CD14-positive monocyte (primary cell): ENCODE measurements at regions not wholly inside any gene's neighbourhood (a gene's known extent, or its start where the extent isn't known, plus 50 kb on each side); places are given as distances from the start of the nearest gene placed in this dataset.

Experiments used
- DNase-seq, 3 donors: peaks; one replicate each; pipeline ENCODE4 v3.0.0-alpha.2; 2011 to 2022
- H2AFZ ChIP-seq: 2 replicates; pipeline ENCODE4 v1.6.0; 2012; ENCODE audit warnings: mild to moderate bottlenecking, low read depth, low read length, inconsistent platforms; ENCODE audit not compliant: insufficient read depth, poor library complexity, severe bottlenecking
- H3K27ac ChIP-seq, 2 donors: 1 replicate in 1 of 2; 2 replicates in 1 of 2; pipeline ENCODE4 v1.5.1; 2012 to 2013; ENCODE audit warnings: low read length in 2 of 2, control low read depth in 1 of 2, inconsistent platforms in 1 of 2, low read depth in 1 of 2, mild to moderate bottlenecking in 1 of 2
- H3K27me3 ChIP-seq, 2 donors: one replicate each; pipeline versions ENCODE4 v1.6.0 to v1.6.1; 2011 to 2013; ENCODE audit warnings: low read length in 2 of 2; ENCODE audit not compliant: control insufficient read depth in 2 of 2, insufficient read depth in 2 of 2
- H3K36me3 ChIP-seq, 2 donors: replicated peaks in 1 of 2; 1 replicate in 1 of 2; 2 replicates in 1 of 2; pipeline versions ENCODE4 v1.5.1 to v1.6.1; 2012 to 2013; ENCODE audit warnings: low read length in 2 of 2, control low read depth in 1 of 2, inconsistent platforms in 1 of 2, mild to moderate bottlenecking in 1 of 2; ENCODE audit not compliant: insufficient read depth in 2 of 2, control insufficient read depth in 1 of 2
- H3K4me1 ChIP-seq, 2 donors: 1 replicate in 1 of 2; 2 replicates in 1 of 2; pipeline versions ENCODE4 v1.5.1 to v1.6.1; 2012 to 2013; ENCODE audit warnings: low read length in 2 of 2, control low read depth in 1 of 2, inconsistent platforms in 1 of 2, mild to moderate bottlenecking in 1 of 2, moderate library complexity in 1 of 2; ENCODE audit not compliant: insufficient read depth in 2 of 2, control insufficient read depth in 1 of 2
- H3K4me2 ChIP-seq: replicated peaks from 2 replicates; pipeline ENCODE3; 2012; ENCODE audit warnings: low read length, moderate library complexity, mild to moderate bottlenecking; ENCODE audit not compliant: poor library complexity, severe bottlenecking; ENCODE audit errors: extremely low read depth
- H3K4me3 ChIP-seq, 3 experiments: fragments of 200-600 bp in 1 of 3; sonication (generic) in 1 of 3; replicated peaks in 1 of 3; 1 replicate in 2 of 3; 2 replicates in 1 of 3; pipeline ENCODE4 v1.5.1; 2011 to 2013; ENCODE audit warnings: low read length in 3 of 3, mild to moderate bottlenecking in 3 of 3, control low read depth in 2 of 3, low read depth in 2 of 3, inconsistent platforms in 1 of 3, moderate library complexity in 1 of 3
- H3K79me2 ChIP-seq: 2 replicates; pipeline ENCODE4 v1.6.0; 2012; ENCODE audit warnings: mild to moderate bottlenecking, control low read depth, inconsistent platforms, low read length, moderate library complexity; ENCODE audit not compliant: insufficient read depth
- H3K9ac ChIP-seq: 2 replicates; pipeline ENCODE4 v1.6.0; 2017; ENCODE audit warnings: low read length, mild to moderate bottlenecking; ENCODE audit not compliant: insufficient read depth, poor library complexity, severe bottlenecking
- H3K9me3 ChIP-seq, 2 donors: replicated peaks in 1 of 2; 1 replicate in 1 of 2; 2 replicates in 1 of 2; pipeline versions ENCODE4 v1.5.1 to v1.6.1; 2012 to 2013; ENCODE audit warnings: low read length in 2 of 2, control low read depth in 1 of 2; ENCODE audit not compliant: control insufficient read depth in 1 of 2, insufficient read depth in 1 of 2
- H4K20me1 ChIP-seq: 2 replicates; pipeline ENCODE4 v1.6.0; 2012; ENCODE audit warnings: mild to moderate bottlenecking, low read length, control low read depth, moderate library complexity; ENCODE audit not compliant: insufficient read depth
- H3K27ac Mint-ChIP-seq, 7 donors: one replicate each; pipeline ENCODE4 v1.8.0; 2020; ENCODE audit warnings: mild to moderate bottlenecking in 7 of 7, mixed read lengths in 7 of 7, moderate library complexity in 6 of 7, inconsistent platforms in 2 of 7
- H3K27me3 Mint-ChIP-seq, 3 donors: one replicate each; pipeline ENCODE4 v1.8.0; 2021 to 2022; ENCODE audit warnings: low read depth in 3 of 3, mild to moderate bottlenecking in 3 of 3, mixed read lengths in 3 of 3, moderate library complexity in 3 of 3, inconsistent platforms in 1 of 3
- H3K36me3 Mint-ChIP-seq, 2 donors: one replicate each; pipeline ENCODE4 v1.8.0; 2020; ENCODE audit warnings: mixed read lengths in 2 of 2, inconsistent platforms in 1 of 2, mild to moderate bottlenecking in 1 of 2
- H3K4me1 Mint-ChIP-seq: one replicate; pipeline ENCODE4 v1.8.0; 2020; ENCODE audit warnings: mild to moderate bottlenecking, mixed read lengths
- H3K4me3 Mint-ChIP-seq, 2 donors: one replicate each; pipeline ENCODE4 v1.8.0; 2020; ENCODE audit warnings: mild to moderate bottlenecking in 2 of 2, mixed read lengths in 2 of 2, moderate library complexity in 1 of 2
- H3K9me3 Mint-ChIP-seq, 7 donors: one replicate each; pipeline ENCODE4 v1.8.0; 2020 to 2022; ENCODE audit warnings: mixed read lengths in 7 of 7, mild to moderate bottlenecking in 6 of 7, moderate library complexity in 6 of 7, inconsistent platforms in 2 of 7
- WGBS: methylation state at CpG from one replicate; pipeline ENCODE4 v1.1.5; 2013; ENCODE audit warnings: missing lambda C conversion rate; ENCODE audit not compliant: insufficient coverage; 5-methylcytosine and 5-hydroxymethylcytosine counted together
- intact Hi-C, 2 donors: fragments of 100-400 bp; cut with micrococcal nuclease; formaldehyde crosslinking; loops; one replicate each; pipeline versions ENCODE4 v1.15.0 to v1.15.1; 2023
- TF ChIP-seq, protein P1 (sequence below): fragments of 200-600 bp; IDR thresholded peaks from one replicate; pipeline ENCODE4 v1.8.0; 2022; ENCODE audit warnings: antibody characterized with exemption, mild to moderate bottlenecking

DNA sequence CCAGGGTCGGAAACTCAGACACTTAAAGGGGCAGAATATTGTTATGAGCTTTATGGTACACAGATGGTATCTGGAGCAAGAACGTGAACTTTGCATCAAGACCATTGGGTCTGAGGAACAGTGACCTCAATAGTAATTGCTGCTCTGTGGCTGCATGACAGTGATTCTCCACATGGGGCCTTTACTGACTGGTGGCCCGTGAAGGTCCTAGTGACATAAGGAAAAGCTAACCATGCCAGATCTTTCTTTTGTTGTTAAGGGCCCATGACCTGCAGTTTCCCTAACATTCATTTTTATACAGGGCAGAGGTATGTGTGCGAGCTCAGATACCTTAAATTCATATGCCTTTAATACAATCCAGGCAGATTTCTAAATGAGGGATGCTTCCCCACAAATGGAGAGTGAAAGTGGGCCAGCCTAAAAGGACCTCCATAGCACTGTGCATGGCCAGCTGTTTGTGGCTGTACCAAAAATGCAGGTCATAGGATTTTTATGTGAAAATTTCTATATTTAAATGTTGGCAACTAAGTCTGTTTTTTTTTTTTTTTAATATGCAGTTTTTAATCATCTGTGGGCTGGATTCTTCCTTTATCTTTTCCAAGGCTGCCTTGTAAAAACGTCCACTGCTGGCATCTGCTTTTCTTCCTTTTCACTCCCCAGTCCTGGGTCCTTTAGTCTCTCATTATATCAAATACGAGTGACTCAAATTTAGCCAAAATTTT lies 188.0 kb upstream of the IL12A start:
- TF ChIP-seq, protein P1, sequence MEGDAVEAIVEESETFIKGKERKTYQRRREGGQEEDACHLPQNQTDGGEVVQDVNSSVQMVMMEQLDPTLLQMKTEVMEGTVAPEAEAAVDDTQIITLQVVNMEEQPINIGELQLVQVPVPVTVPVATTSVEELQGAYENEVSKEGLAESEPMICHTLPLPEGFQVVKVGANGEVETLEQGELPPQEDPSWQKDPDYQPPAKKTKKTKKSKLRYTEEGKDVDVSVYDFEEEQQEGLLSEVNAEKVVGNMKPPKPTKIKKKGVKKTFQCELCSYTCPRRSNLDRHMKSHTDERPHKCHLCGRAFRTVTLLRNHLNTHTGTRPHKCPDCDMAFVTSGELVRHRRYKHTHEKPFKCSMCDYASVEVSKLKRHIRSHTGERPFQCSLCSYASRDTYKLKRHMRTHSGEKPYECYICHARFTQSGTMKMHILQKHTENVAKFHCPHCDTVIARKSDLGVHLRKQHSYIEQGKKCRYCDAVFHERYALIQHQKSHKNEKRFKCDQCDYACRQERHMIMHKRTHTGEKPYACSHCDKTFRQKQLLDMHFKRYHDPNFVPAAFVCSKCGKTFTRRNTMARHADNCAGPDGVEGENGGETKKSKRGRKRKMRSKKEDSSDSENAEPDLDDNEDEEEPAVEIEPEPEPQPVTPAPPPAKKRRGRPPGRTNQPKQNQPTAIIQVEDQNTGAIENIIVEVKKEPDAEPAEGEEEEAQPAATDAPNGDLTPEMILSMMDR = no peak
- no peaks in the 10 kb centered on the region for H3K36me3 ChIP-seq
- 95% methylated on average over 3 of the region's 6 CpGs for WGBS
- Mint-ChIP-seq H3K4me3 (no peak overlapping the region), H3K27me3 (peaks cover 0 to 1% (median 0%) of the 10 kb centered on the region in 3 donors), H3K9me3 (no peaks in the 10 kb centered on the region), H3K4me1 (peaks cover 5% of the 10 kb centered on the region), H3K36me3 (no peaks in the 10 kb centered on the region), H3K27ac (no peak overlapping the region)
- intact Hi-C loops = loop anchor here in 1 of 2 donors (10.0 kb wide), 1 partner anchor 476 kb away; no protein-coding TSS in a partner anchor
- no peak overlapping the region for H3K27ac ChIP-seq
- peaks cover 0 to 4% of the 10 kb centered on the region in 2 donors for H3K4me1 ChIP-seq
- no peak overlapping the region for H3K4me3 ChIP-seq
- no peaks in the 10 kb centered on the region for H3K79me2 ChIP-seq
- no peak overlapping the region for H2AFZ ChIP-seq
- H3K4me2 ChIP-seq = no peak overlapping the region
- no peak for DNase-seq
- H4K20me1 ChIP-seq = no peaks in the 10 kb centered on the region
- no peaks in the 10 kb centered on the region for H3K27me3 ChIP-seq
- no peaks in the 10 kb centered on the region for H3K9me3 ChIP-seq
- H3K9ac ChIP-seq = no peak overlapping the region

DNA sequence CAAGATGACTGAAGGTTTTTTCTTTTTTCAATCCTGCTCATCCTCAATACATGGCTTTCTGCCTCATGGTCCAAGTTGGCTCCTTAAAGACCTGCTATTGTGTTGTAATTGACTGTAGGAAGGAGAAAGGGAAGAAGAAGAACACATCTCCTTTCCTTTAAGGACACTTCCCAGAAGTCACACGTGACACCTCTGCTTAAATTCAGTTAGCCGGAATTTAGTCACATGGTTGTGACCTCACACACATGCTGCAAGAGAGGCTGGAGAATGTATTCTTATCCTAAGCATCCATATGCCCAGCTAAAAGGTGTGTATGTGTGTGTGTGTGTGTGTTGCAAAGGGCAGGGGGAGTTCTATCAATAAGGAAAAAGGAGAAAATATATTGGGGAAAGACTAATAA lies 185.8 kb upstream of the IL12A start:
- Histone ChIP-seq H3K36me3 (no peaks in the 10 kb centered on the region), H3K27ac (no peak overlapping the region), H3K9ac (no peak overlapping the region), H3K4me3 (no peak overlapping the region), H3K4me1 (peaks cover 0 to 2% of the 10 kb centered on the region in 2 donors), H3K27me3 (no peaks in the 10 kb centered on the region), H3K4me2 (no peak overlapping the region), H3K79me2 (no peaks in the 10 kb centered on the region), H3K9me3 (no peaks in the 10 kb centered on the region), H2AFZ (no peak overlapping the region), H4K20me1 (no peaks in the 10 kb centered on the region)
- Mint-ChIP-seq H3K4me1 (peaks cover under 1% of the 10 kb centered on the region), H3K27ac (no peak overlapping the region), H3K27me3 (peaks cover 0 to 1% (median 0%) of the 10 kb centered on the region in 3 donors), H3K36me3 (no peaks in the 10 kb centered on the region), H3K4me3 (no peak overlapping the region), H3K9me3 (no peaks in the 10 kb centered on the region)
- no peak for DNase-seq
- TF ChIP-seq, protein P1 = no peak
- no CpG with 5 or more reads among the region's 2 CpGs for WGBS
- intact Hi-C loops = loop anchor here in 1 of 2 donors (10.0 kb wide), 1 partner anchor 478 kb away; no protein-coding TSS in a partner anchor
